H9 (cell line): ENCODE measurements at regions not wholly inside any gene's neighbourhood (a gene's known extent, or its start where the extent isn't known, plus 50 kb on each side); places are given as distances from the start of the nearest gene placed in this dataset.

Experiments
- DNase-seq: peaks from one replicate; pipeline ENCODE4 v3.0.0-alpha.2; 2017
- H2AFZ ChIP-seq: one replicate; pipeline ENCODE4 v1.6.1; 2013; ENCODE audit warnings: mild to moderate bottlenecking, low read length, control low read depth, moderate library complexity
- H2AK5ac ChIP-seq: 2 replicates; pipeline ENCODE4 v1.6.1; 2013; ENCODE audit warnings: low read length, control low read depth, mixed read lengths; ENCODE audit not compliant: insufficient read length
- H2BK120ac ChIP-seq: one replicate; pipeline ENCODE4 v1.6.1; 2013; ENCODE audit warnings: low read depth, mild to moderate bottlenecking, low read length, control low read depth, inconsistent platforms; ENCODE audit not compliant: poor library complexity, severe bottlenecking
- H2BK12ac ChIP-seq: 2 replicates; pipeline ENCODE4 v1.6.1; 2013; ENCODE audit warnings: low read length, control low read depth, mixed read lengths, low read depth; ENCODE audit not compliant: insufficient read length
- H2BK15ac ChIP-seq: 2 replicates; pipeline ENCODE4 v1.6.1; 2013; ENCODE audit warnings: low read depth, low read length, control low read depth
- H2BK20ac ChIP-seq: one replicate; pipeline ENCODE4 v1.6.1; 2013; ENCODE audit warnings: low read depth, mild to moderate bottlenecking, low read length, control low read depth, inconsistent platforms; ENCODE audit not compliant: poor library complexity, severe bottlenecking
- H2BK5ac ChIP-seq: 2 replicates; pipeline ENCODE4 v1.6.1; 2013; ENCODE audit warnings: low read length, control low read depth, mixed read lengths; ENCODE audit not compliant: insufficient read length
- H3K14ac ChIP-seq: 2 replicates; pipeline ENCODE4 v1.6.1; 2013; ENCODE audit warnings: low read length, control low read depth; ENCODE audit not compliant: insufficient read depth
- H3K18ac ChIP-seq: 2 replicates; pipeline ENCODE4 v1.6.1; 2013; ENCODE audit warnings: low read depth, mild to moderate bottlenecking, mixed read lengths, low read length, control low read depth; ENCODE audit not compliant: insufficient read length
- H3K23ac ChIP-seq: 2 replicates; pipeline ENCODE4 v1.6.1; 2013; ENCODE audit warnings: low read length, control low read depth, mixed read lengths, low read depth; ENCODE audit not compliant: insufficient read length
- H3K23me2 ChIP-seq: 2 replicates; pipeline ENCODE4 v1.6.1; 2013; ENCODE audit warnings: low read depth, mild to moderate bottlenecking, mixed read lengths, low read length, control low read depth; ENCODE audit not compliant: insufficient read length, poor library complexity, severe bottlenecking
- H3K27ac ChIP-seq: 2 replicates; pipeline ENCODE4 v1.5.1; 2013; ENCODE audit warnings: low read length, control low read depth, mixed read lengths, low read depth; ENCODE audit not compliant: insufficient read length
- H3K27me3 ChIP-seq: 2 replicates; pipeline ENCODE4 v1.6.1; 2013; ENCODE audit warnings: low read length, control low read depth, inconsistent platforms; ENCODE audit not compliant: insufficient read depth
- H3K4ac ChIP-seq: 2 replicates; pipeline ENCODE4 v1.6.1; 2013; ENCODE audit warnings: low read depth, mild to moderate bottlenecking, control low read depth, inconsistent platforms, low read length, moderate library complexity
- H3K4me1 ChIP-seq: 2 replicates; pipeline ENCODE4 v1.6.1; 2013; ENCODE audit warnings: low read length, control low read depth, inconsistent platforms; ENCODE audit not compliant: insufficient read depth
- H3K4me2 ChIP-seq: 2 replicates; pipeline ENCODE4 v1.6.1; 2013; ENCODE audit warnings: low read length, control low read depth, mixed read lengths; ENCODE audit not compliant: insufficient read length, insufficient read depth
- H3K56ac ChIP-seq: 2 replicates; pipeline ENCODE4 v1.6.1; 2013; ENCODE audit warnings: low read depth, mild to moderate bottlenecking, mixed read lengths, low read length, control low read depth; ENCODE audit not compliant: insufficient read length
- H3K79me1 ChIP-seq: 2 replicates; pipeline ENCODE4 v1.6.1; 2013; ENCODE audit warnings: low read depth, mild to moderate bottlenecking, moderate library complexity, low read length, control low read depth, inconsistent platforms; ENCODE audit not compliant: insufficient read depth, poor library complexity, severe bottlenecking
- H3K79me2 ChIP-seq: 2 replicates; pipeline ENCODE4 v1.6.1; 2013; ENCODE audit warnings: low read length, control low read depth, inconsistent platforms; ENCODE audit not compliant: insufficient read depth
- H3K9ac ChIP-seq: 2 replicates; pipeline ENCODE4 v1.6.1; 2013; ENCODE audit warnings: low read length, control low read depth, mixed read lengths; ENCODE audit not compliant: insufficient read length; ENCODE audit errors: extremely low read depth
- H3K9me3 ChIP-seq: one replicate; pipeline ENCODE4 v1.6.1; 2013; ENCODE audit warnings: low read depth, low read length, inconsistent platforms; ENCODE audit not compliant: control insufficient read depth
- H3T11ph ChIP-seq: one replicate; pipeline ENCODE4 v1.6.1; 2013; ENCODE audit warnings: mild to moderate bottlenecking, low read length, control low read depth, inconsistent platforms
- H4K20me1 ChIP-seq: one replicate; pipeline ENCODE4 v1.6.1; 2013; ENCODE audit not compliant: control insufficient read depth, insufficient read length, insufficient read depth
- H4K5ac ChIP-seq: 2 replicates; pipeline ENCODE4 v1.6.1; 2013; ENCODE audit warnings: low read depth, mild to moderate bottlenecking, mixed read lengths, low read length, control low read depth; ENCODE audit not compliant: insufficient read length
- H4K8ac ChIP-seq: replicated peaks from 2 replicates; pipeline ENCODE4 v1.6.1; 2013; ENCODE audit warnings: low read length, control low read depth, mixed read lengths, low read depth; ENCODE audit not compliant: insufficient read length
- H4K91ac ChIP-seq: 2 replicates; pipeline ENCODE4 v1.6.1; 2013; ENCODE audit warnings: low read depth, mild to moderate bottlenecking, moderate library complexity, mixed read lengths, low read length, control low read depth; ENCODE audit not compliant: insufficient read length
- H3K27ac Mint-ChIP-seq, 3 experiments: 2 replicates in 2 of 3; 3 replicates in 1 of 3; pipeline ENCODE4 v1.8.0; 2020 to 2021; ENCODE audit warnings: mixed read lengths in 3 of 3, mild to moderate bottlenecking in 1 of 3, moderate library complexity in 1 of 3
- H3K27me3 Mint-ChIP-seq: 2 replicates; pipeline ENCODE4 v1.8.0; 2021; ENCODE audit warnings: low read depth, mild to moderate bottlenecking, moderate library complexity, mixed read lengths
- H3K36me3 Mint-ChIP-seq, 3 experiments: 2 replicates in 2 of 3; 3 replicates in 1 of 3; pipeline ENCODE4 v1.8.0; 2020 to 2021; ENCODE audit warnings: low read depth in 3 of 3, mixed read lengths in 3 of 3; ENCODE audit not compliant: insufficient read depth in 1 of 3
- H3K4me1 Mint-ChIP-seq, 2 experiments: 2 replicates each; pipeline ENCODE4 v1.8.0; 2020; ENCODE audit warnings: mixed read lengths in 2 of 2
- H3K4me3 Mint-ChIP-seq, 2 experiments: 2 replicates in 1 of 2; 3 replicates in 1 of 2; pipeline ENCODE4 v1.8.0; 2020 to 2021; ENCODE audit warnings: mild to moderate bottlenecking in 2 of 2, mixed read lengths in 2 of 2, moderate library complexity in 1 of 2
- H3K9me3 Mint-ChIP-seq, 2 experiments: 2 replicates in 1 of 2; 3 replicates in 1 of 2; pipeline ENCODE4 v1.8.0; 2020; ENCODE audit warnings: mild to moderate bottlenecking in 2 of 2, mixed read lengths in 2 of 2, moderate library complexity in 1 of 2
- CTCF ChIP-seq: fragments of 200-600 bp; sonication (generic); conservative IDR thresholded peaks from 3 replicates; pipeline ENCODE4 v1.8.0; 2021; ENCODE audit warnings: antibody characterized with exemption, mild to moderate bottlenecking
- WGBS: extraction: QIAGEN DNeasy Blood & Tissue Kit; methylation state at CpG from one replicate; pipeline ENCODE4 v1.1.7; 2013; ENCODE audit warnings: missing lambda C conversion rate, low lambda C conversion rate, mixed read lengths; ENCODE audit not compliant: insufficient read length; ENCODE audit errors: extremely low coverage; 5-methylcytosine and 5-hydroxymethylcytosine counted together

DNA sequence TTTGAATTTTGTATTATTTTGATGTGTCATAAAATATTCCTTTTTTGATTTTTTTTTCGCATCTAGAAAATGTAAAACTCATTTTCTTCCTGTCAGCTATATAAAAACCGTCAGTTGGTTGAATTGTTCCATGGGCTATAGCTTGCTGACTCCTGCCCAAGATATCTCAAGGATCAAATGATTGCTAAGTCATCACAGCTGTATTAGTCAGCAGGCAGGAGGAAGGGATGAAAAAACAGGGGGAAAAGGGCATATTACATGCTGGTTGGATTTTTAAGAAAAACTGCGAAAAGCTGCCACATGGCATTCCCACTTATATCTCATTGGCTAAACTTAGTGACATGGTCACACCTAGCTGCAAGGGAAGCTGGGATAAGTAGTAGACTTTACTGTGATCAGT lies 569.9 kb downstream of the BCKDHB start:
- no peak overlapping the region for H2AFZ ChIP-seq
- no peak overlapping the region for H2BK5ac ChIP-seq
- peaks cover 0 to 16% (median 2%) of the 10 kb centered on the region in 3 experiments; a peak in 4 of 7 replicates for H3K36me3 Mint-ChIP-seq
- H3K79me1 ChIP-seq, result no peaks in the 10 kb centered on the region
- WGBS, result no CpG with 5 or more reads among the region's 3 CpGs
- no peak for DNase-seq
- no peak overlapping the region for H3K18ac ChIP-seq
- H3K4me2 ChIP-seq, result no peak overlapping the region
- no peak overlapping the region for H3K9ac ChIP-seq
- H3K27me3 ChIP-seq, result no peaks in the 10 kb centered on the region
- no peak overlapping the region for H2BK120ac ChIP-seq
- H3K56ac ChIP-seq, result no peak overlapping the region
- H2BK15ac ChIP-seq, result no peak overlapping the region
- H3K4ac ChIP-seq, result no peak overlapping the region
- no peak overlapping the region for H2BK20ac ChIP-seq
- H4K5ac ChIP-seq, result no peak overlapping the region
- TF ChIP-seq CTCF, result no peak
- H3K27ac Mint-ChIP-seq, result no peak overlapping the region
- H3K4me1 ChIP-seq, result no peaks in the 10 kb centered on the region
- H4K91ac ChIP-seq, result no peak overlapping the region
- no peaks in the 10 kb centered on the region for H3K79me2 ChIP-seq
- no peak overlapping the region for H3K4me3 Mint-ChIP-seq
- H2BK12ac ChIP-seq, result no peak overlapping the region
- H3K4me1 Mint-ChIP-seq, result peaks cover 5 to 7% of the 10 kb centered on the region in 2 experiments
- H3K27me3 Mint-ChIP-seq, result no peaks in the 10 kb centered on the region
- H3K14ac ChIP-seq, result no peak overlapping the region
- H3T11ph ChIP-seq, result no peak overlapping the region
- no peaks in the 10 kb centered on the region for H4K20me1 ChIP-seq
- no peaks in the 10 kb centered on the region for H3K9me3 ChIP-seq
- H3K27ac ChIP-seq, result no peak overlapping the region
- no peak overlapping the region for H4K8ac ChIP-seq
- H3K23ac ChIP-seq, result no peak overlapping the region
- no peak overlapping the region for H2AK5ac ChIP-seq
- peaks cover 6 to 8% of the 10 kb centered on the region in 2 experiments; a peak in 4 of 5 replicates for H3K9me3 Mint-ChIP-seq
- no peaks in the 10 kb centered on the region for H3K23me2 ChIP-seq
